Fibroblast of lung (primary cell): ENCODE measurements at regions not wholly inside any gene's neighbourhood (a gene's known extent, or its start where the extent isn't known, plus 50 kb on each side); places are given as distances from the start of the nearest gene placed in this dataset.

Source experiments
- EZH2 ChIP-seq: IDR thresholded peaks from 2 replicates; pipeline ENCODE4 v1.5.1; 2012; ENCODE audit warnings: low read length, control low read depth, mild to moderate bottlenecking; ENCODE audit errors: missing control alignments
- TF ChIP-seq, protein P1 (sequence below), 2 donors: IDR thresholded peaks in 1 of 2; conservative IDR thresholded peaks in 1 of 2; 1 replicate in 1 of 2; 2 replicates in 1 of 2; pipeline ENCODE4 v1.5.1; 2011 to 2012; ENCODE audit warnings: low read length in 2 of 2, control low read depth in 1 of 2, inconsistent platforms in 1 of 2, low read depth in 1 of 2, mild to moderate bottlenecking in 1 of 2

DNA sequence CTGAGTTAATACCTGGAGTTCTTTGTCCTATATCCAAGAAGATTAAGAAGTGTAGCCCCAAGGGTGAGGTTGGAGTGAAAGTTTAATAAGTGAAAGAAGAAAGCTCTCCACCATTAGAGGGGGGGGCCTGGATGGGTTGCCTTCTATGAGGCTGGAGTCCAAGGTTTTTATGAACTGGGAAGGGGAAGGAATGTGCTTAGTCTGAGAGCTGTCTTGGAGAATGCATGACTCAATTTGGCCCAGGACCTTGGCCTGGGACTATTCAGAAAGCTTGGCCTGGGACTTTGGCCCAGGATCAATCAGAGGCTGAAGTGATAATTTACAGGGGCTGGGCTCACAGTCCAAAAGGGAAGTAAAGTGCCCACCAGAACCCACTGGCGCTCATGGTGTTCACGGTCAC, 1049.0 kb upstream of the GRIA3 start:
- TF ChIP-seq, protein P1, sequence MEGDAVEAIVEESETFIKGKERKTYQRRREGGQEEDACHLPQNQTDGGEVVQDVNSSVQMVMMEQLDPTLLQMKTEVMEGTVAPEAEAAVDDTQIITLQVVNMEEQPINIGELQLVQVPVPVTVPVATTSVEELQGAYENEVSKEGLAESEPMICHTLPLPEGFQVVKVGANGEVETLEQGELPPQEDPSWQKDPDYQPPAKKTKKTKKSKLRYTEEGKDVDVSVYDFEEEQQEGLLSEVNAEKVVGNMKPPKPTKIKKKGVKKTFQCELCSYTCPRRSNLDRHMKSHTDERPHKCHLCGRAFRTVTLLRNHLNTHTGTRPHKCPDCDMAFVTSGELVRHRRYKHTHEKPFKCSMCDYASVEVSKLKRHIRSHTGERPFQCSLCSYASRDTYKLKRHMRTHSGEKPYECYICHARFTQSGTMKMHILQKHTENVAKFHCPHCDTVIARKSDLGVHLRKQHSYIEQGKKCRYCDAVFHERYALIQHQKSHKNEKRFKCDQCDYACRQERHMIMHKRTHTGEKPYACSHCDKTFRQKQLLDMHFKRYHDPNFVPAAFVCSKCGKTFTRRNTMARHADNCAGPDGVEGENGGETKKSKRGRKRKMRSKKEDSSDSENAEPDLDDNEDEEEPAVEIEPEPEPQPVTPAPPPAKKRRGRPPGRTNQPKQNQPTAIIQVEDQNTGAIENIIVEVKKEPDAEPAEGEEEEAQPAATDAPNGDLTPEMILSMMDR (conservative IDR thresholded peaks at IDR 0.05 in 1 of 2, IDR thresholded peaks at IDR 0.05 in 1 of 2; ENCODE audit: low read depth in 1 of 2, low read length in 2 of 2), result no peak
- TF ChIP-seq EZH2, result no peak
